GM23248 (cell line): ENCODE measurements at regions not wholly inside any gene's neighbourhood (a gene's known extent, or its start where the extent isn't known, plus 50 kb on each side); places are given as distances from the start of the nearest gene placed in this dataset.

Experiments
- EZH2 ChIP-seq: fragments of 200-600 bp; sonication (generic); IDR thresholded peaks from 2 replicates; pipeline ENCODE4 v1.6.1; 2018; ENCODE audit warnings: antibody characterized with exemption, mild to moderate bottlenecking; ENCODE audit not compliant: insufficient read depth, poor library complexity, severe bottlenecking
- EZH2phosphoT487 ChIP-seq: fragments of 200-600 bp; sonication (generic); IDR thresholded peaks from 2 replicates; pipeline ENCODE4 v1.6.1; 2018; ENCODE audit warnings: antibody characterized with exemption, moderate library complexity, mild to moderate bottlenecking, low read depth; ENCODE audit not compliant: insufficient read depth

DNA sequence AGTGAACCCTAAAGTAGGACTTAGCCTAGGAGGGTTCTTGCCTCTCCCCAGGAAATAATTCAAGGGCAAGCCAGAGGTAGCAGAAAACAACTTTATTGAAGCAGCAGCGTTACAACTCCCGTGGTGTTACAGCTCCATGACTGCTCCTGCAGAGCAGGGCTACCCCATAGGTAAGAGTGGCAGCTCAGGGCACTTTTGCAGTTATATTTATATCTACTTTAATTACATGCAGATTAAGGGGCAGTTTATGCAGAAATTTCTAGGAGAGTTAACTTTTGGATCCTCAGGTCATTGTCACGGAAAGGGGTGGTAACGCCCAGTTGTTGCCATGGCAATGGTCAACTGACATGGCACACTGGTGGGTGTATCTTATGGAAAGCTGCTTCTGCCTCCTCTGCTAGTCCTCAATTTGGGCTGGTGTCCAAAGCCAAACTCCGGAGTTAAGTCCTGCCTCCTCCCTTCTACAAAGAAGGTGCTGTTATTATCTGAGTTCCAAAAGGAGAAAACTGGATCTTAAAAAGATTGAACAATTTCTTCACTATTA is 1413.0 kb downstream of the DSC3 start:
- TF ChIP-seq EZH2 = no peak
- TF ChIP-seq EZH2phosphoT487 = no peak
